H1 (cell line): ENCODE measurements at regions not wholly inside any gene's neighbourhood (a gene's known extent, or its start where the extent isn't known, plus 50 kb on each side); places are given as distances from the start of the nearest gene placed in this dataset.

ENCODE experiments used
- CTCF ChIA-PET: fragments of 300-600 bp; sonication (Branson Sonifier 250); formaldehyde crosslinking; loops from one replicate; lab custom pipeline; 2021; ENCODE audit not compliant: partially characterized antibody; lab: Charles Lee
- POLR2A ChIA-PET: fragments of 300-600 bp; sonication (Branson Sonifier 250); formaldehyde crosslinking; loops from one replicate; lab custom pipeline; 2021; ENCODE audit warnings: inconsistent platforms; ENCODE audit not compliant: partially characterized antibody; lab: Charles Lee
- DNase-seq, 2 experiments: peaks; one replicate each; pipeline versions ENCODE4 v3.0.0 to v3.0.0-alpha.2; 2010 to 2022; ENCODE audit warnings: low spot score in 2 of 2, low read depth in 1 of 2, mixed read lengths in 1 of 2
- FAIRE-seq: peaks from 2 replicates; lab custom pipeline; 2011; peaks lifted over from hg19 to GRCh38; lab: Jason Lieb, UNC
- H2AFZ ChIP-seq: 2 replicates; pipeline ENCODE4 v1.8.1; 2012; ENCODE audit warnings: low read length, inconsistent platforms
- H2AK5ac ChIP-seq: 2 replicates; pipeline ENCODE4 v1.6.1; 2013; ENCODE audit warnings: low read depth, low read length
- H2BK120ac ChIP-seq: replicated peaks from 2 replicates; pipeline ENCODE3; 2013; ENCODE audit warnings: low read depth, low read length, inconsistent platforms
- H2BK12ac ChIP-seq: 2 replicates; pipeline ENCODE4 v1.6.1; 2013; ENCODE audit warnings: low read depth, low read length
- H2BK15ac ChIP-seq: 2 replicates; pipeline ENCODE4 v1.6.1; 2013; ENCODE audit warnings: low read length
- H2BK20ac ChIP-seq: 2 replicates; pipeline ENCODE4 v1.6.1; 2013; ENCODE audit warnings: low read length
- H2BK5ac ChIP-seq: 2 replicates; pipeline ENCODE4 v1.6.1; 2013; ENCODE audit warnings: low read depth, low read length
- H3K14ac ChIP-seq: 2 replicates; pipeline ENCODE4 v1.6.1; 2013; ENCODE audit warnings: inconsistent platforms; ENCODE audit not compliant: insufficient read length
- H3K18ac ChIP-seq: 2 replicates; pipeline ENCODE4 v1.6.1; 2013; ENCODE audit warnings: low read length; ENCODE audit errors: extremely low read depth
- H3K23ac ChIP-seq: 2 replicates; pipeline ENCODE4 v1.6.1; 2013; ENCODE audit warnings: inconsistent platforms; ENCODE audit not compliant: insufficient read length
- H3K23me2 ChIP-seq: 2 replicates; pipeline ENCODE4 v1.6.1; 2013; ENCODE audit warnings: low read depth, low read length
- H3K27ac ChIP-seq: 2 replicates; pipeline ENCODE4 v1.6.1; 2011; ENCODE audit warnings: low read depth, low read length, inconsistent platforms
- H3K27me3 ChIP-seq, 4 experiments: replicated peaks in 1 of 4; 1 replicate in 1 of 4; 2 replicates in 3 of 4; pipeline versions ENCODE4 v1.6.1 to v1.8.1; 2011 to 2013; ENCODE audit warnings: low read length in 3 of 4, mild to moderate bottlenecking in 3 of 4, inconsistent platforms in 2 of 4, mixed read lengths in 2 of 4, moderate library complexity in 1 of 4; ENCODE audit not compliant: control insufficient read depth in 3 of 4, insufficient read depth in 3 of 4; ENCODE audit errors: extremely low read depth in 1 of 4
- H3K36me3 ChIP-seq, 4 experiments: 2 replicates each; pipeline versions ENCODE4 v1.6.1 to v1.8.1; 2011 to 2013; ENCODE audit warnings: mild to moderate bottlenecking in 4 of 4, low read length in 3 of 4, moderate library complexity in 2 of 4, control low read depth in 1 of 4, inconsistent platforms in 1 of 4; ENCODE audit not compliant: insufficient read depth in 4 of 4, control insufficient read depth in 2 of 4
- H3K4ac ChIP-seq: replicated peaks from 2 replicates; pipeline ENCODE3; 2013; ENCODE audit warnings: low read length, low read depth, mixed read lengths, inconsistent platforms; ENCODE audit not compliant: insufficient read length
- H3K4me1 ChIP-seq, 4 experiments: replicated peaks in 1 of 4; 1 replicate in 1 of 4; 2 replicates in 3 of 4; pipeline versions ENCODE4 v1.6.1 to v1.8.1; 2011 to 2013; ENCODE audit warnings: low read length in 3 of 4, inconsistent platforms in 2 of 4, mixed read lengths in 1 of 4; ENCODE audit not compliant: insufficient read depth in 4 of 4, control insufficient read depth in 3 of 4
- H3K4me2 ChIP-seq, 2 experiments: 2 replicates each; pipeline versions ENCODE4 v1.6.1 to v1.8.1; 2011 to 2013; ENCODE audit warnings: low read depth in 2 of 2, low read length in 2 of 2, control low read depth in 1 of 2, inconsistent platforms in 1 of 2, mild to moderate bottlenecking in 1 of 2; ENCODE audit not compliant: insufficient read depth in 1 of 2
- H3K4me3 ChIP-seq, 4 experiments: fragments of 200-600, 300-600 bp in 1 of 4; sonication (generic), shearing (Covaris generic), sonication (Bioruptor Twin) in 1 of 4; 2 replicates each; pipeline versions ENCODE4 v1.5.1 to v1.8.1; 2011 to 2016; ENCODE audit warnings: low read length in 4 of 4, low read depth in 3 of 4, control low read depth in 2 of 4, inconsistent platforms in 2 of 4, mild to moderate bottlenecking in 2 of 4, mixed read lengths in 1 of 4, moderate library complexity in 1 of 4; ENCODE audit not compliant: insufficient read depth in 2 of 4; ENCODE audit errors: extremely low read depth in 1 of 4
- H3K56ac ChIP-seq: replicated peaks from 2 replicates; pipeline ENCODE3; 2013; ENCODE audit warnings: low read depth, mild to moderate bottlenecking, mixed read lengths, low read length, inconsistent platforms; ENCODE audit not compliant: insufficient read length
- H3K79me1 ChIP-seq: 2 replicates; pipeline ENCODE4 v1.6.1; 2013; ENCODE audit warnings: low read depth, low read length, control low read depth
- H3K79me2 ChIP-seq, 2 experiments: 2 replicates each; pipeline versions ENCODE4 v1.6.1 to v1.8.1; 2012 to 2013; ENCODE audit warnings: low read length in 2 of 2, mild to moderate bottlenecking in 2 of 2, inconsistent platforms in 1 of 2; ENCODE audit not compliant: insufficient read depth in 2 of 2, control insufficient read depth in 1 of 2
- H3K9ac ChIP-seq, 4 experiments: replicated peaks in 1 of 4; 1 replicate in 1 of 4; 2 replicates in 3 of 4; pipeline versions ENCODE4 v1.6.1 to v1.8.1; 2011 to 2013; ENCODE audit warnings: low read depth in 3 of 4, low read length in 3 of 4, control low read depth in 2 of 4, mild to moderate bottlenecking in 2 of 4, moderate library complexity in 2 of 4, inconsistent platforms in 1 of 4; ENCODE audit errors: extremely low read depth in 1 of 4
- H3K9me3 ChIP-seq, 2 experiments: 2 replicates each; pipeline versions ENCODE4 v1.6.1 to v1.8.1; 2012 to 2013; ENCODE audit warnings: mild to moderate bottlenecking in 2 of 2, moderate library complexity in 2 of 2, control low read depth in 1 of 2, inconsistent platforms in 1 of 2, low read depth in 1 of 2, low read length in 1 of 2, mixed read lengths in 1 of 2; ENCODE audit not compliant: insufficient read depth in 2 of 2
- H4K20me1 ChIP-seq, 2 experiments: replicated peaks in 1 of 2; 2 replicates each; pipeline versions ENCODE3 to v1.8.1; 2011 to 2013; ENCODE audit warnings: inconsistent platforms in 2 of 2, low read length in 2 of 2, mild to moderate bottlenecking in 1 of 2; ENCODE audit not compliant: insufficient read depth in 2 of 2, control insufficient read depth in 1 of 2
- H4K5ac ChIP-seq: 2 replicates; pipeline ENCODE4 v1.6.1; 2013; ENCODE audit warnings: low read length, low read depth, mixed read lengths, inconsistent platforms; ENCODE audit not compliant: insufficient read length
- H4K8ac ChIP-seq: 2 replicates; pipeline ENCODE4 v1.8.0; 2013; ENCODE audit warnings: mild to moderate bottlenecking, moderate library complexity, low read length, inconsistent platforms; ENCODE audit not compliant: insufficient read depth; ENCODE audit errors: extremely low read depth
- H4K91ac ChIP-seq: replicated peaks from 2 replicates; pipeline ENCODE3; 2013; ENCODE audit warnings: low read length, mixed read lengths, inconsistent platforms; ENCODE audit not compliant: insufficient read length
- POLR2A ChIP-seq, 2 experiments: IDR thresholded peaks; 1 replicate in 1 of 2; 2 replicates in 1 of 2; pipeline ENCODE4 v1.6.1; 2011; ENCODE audit warnings: low read depth in 2 of 2, low read length in 2 of 2, mild to moderate bottlenecking in 2 of 2; ENCODE audit errors: control extremely low read depth in 1 of 2
- SIN3A ChIP-seq, 2 experiments: IDR thresholded peaks in 1 of 2; conservative IDR thresholded peaks in 1 of 2; 2 replicates each; pipeline ENCODE4 v1.6.1; 2011 to 2012; ENCODE audit warnings: low read length in 2 of 2, improper control_type of control experiment in 1 of 2, low read depth in 1 of 2, mild to moderate bottlenecking in 1 of 2
- SP1 ChIP-seq: IDR thresholded peaks from 2 replicates; pipeline ENCODE4 v1.6.1; 2011; ENCODE audit warnings: low read depth, low read length
- SUZ12 ChIP-seq: fragments of 200-600 bp; sonication (generic); IDR thresholded peaks from 2 replicates; pipeline ENCODE4 v1.6.1; 2012; ENCODE audit warnings: mild to moderate bottlenecking, inconsistent platforms, low read length, moderate library complexity, mixed read lengths
- ZNF274 ChIP-seq: IDR thresholded peaks from 2 replicates; pipeline ENCODE4 v1.7.0; 2012; ENCODE audit warnings: low read length, borderline replicate concordance; ENCODE audit errors: extremely low read depth

DNA sequence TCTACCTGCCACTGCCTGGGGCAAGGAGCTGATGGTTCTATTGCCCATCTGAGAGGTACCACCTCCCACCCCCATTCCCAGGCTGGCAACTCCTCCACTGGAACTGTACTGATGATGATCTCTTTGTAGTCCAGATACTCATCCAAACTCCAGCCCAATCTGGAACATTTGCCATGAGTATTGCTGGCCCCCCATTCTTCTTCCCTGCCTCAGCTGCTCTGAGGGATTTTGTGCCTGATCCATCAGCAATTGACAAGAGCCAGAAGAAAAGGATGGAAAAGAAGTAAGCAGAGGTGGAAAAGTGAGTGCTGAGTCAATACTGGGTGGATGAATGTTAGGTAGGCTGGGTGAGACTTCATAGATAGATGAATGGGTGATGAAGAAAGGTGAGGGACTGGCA lies 101.2 kb downstream of the NMUR2 start:
- no peak overlapping the region for H2BK5ac ChIP-seq
- no peaks in the 10 kb centered on the region for H3K23me2 ChIP-seq
- CTCF ChIA-PET, result interaction anchor here (0.7 to 1.3 kb wide), 3 partner anchors 12 to 201 kb away, joined by 3 read pairs; no protein-coding TSS in a partner anchor
- no peak overlapping the region for H2BK12ac ChIP-seq
- no peak overlapping the region for H3K56ac ChIP-seq
- H3K27me3 ChIP-seq, result no peaks in the 10 kb centered on the region
- no peaks in the 10 kb centered on the region for H3K4me1 ChIP-seq
- H4K5ac ChIP-seq, result no peak overlapping the region
- no peak overlapping the region for H2BK120ac ChIP-seq
- no peak overlapping the region for H3K4me3 ChIP-seq
- H3K4me2 ChIP-seq, result no peak overlapping the region
- no peaks in the 10 kb centered on the region for H3K9me3 ChIP-seq
- no peak overlapping the region for H3K14ac ChIP-seq
- DNase-seq (no peak), FAIRE-seq (no peak)
- H3K9ac ChIP-seq, result no peak overlapping the region
- H2AK5ac ChIP-seq, result no peak overlapping the region
- no peak overlapping the region for H4K91ac ChIP-seq
- H4K20me1 ChIP-seq, result no peaks in the 10 kb centered on the region
- no peaks in the 10 kb centered on the region for H3K79me2 ChIP-seq
- POLR2A ChIA-PET, result interaction anchor here (1.2 kb wide), 1 partner anchor 26 kb away, joined by 3 read pairs; no protein-coding TSS in a partner anchor
- H3K27ac ChIP-seq, result no peak overlapping the region
- H2AFZ ChIP-seq, result no peak overlapping the region
- H3K18ac ChIP-seq, result no peak overlapping the region
- H3K4ac ChIP-seq, result no peak overlapping the region
- no peak overlapping the region for H4K8ac ChIP-seq
- H3K23ac ChIP-seq, result no peak overlapping the region
- no peak overlapping the region for H2BK20ac ChIP-seq
- no peaks in the 10 kb centered on the region for H3K36me3 ChIP-seq
- no peak overlapping the region for H2BK15ac ChIP-seq
- H3K79me1 ChIP-seq, result no peaks in the 10 kb centered on the region
- TF ChIP-seq POLR2A (IDR thresholded peaks at IDR 0.05; ENCODE audit: control extremely low read depth in 1 of 2, low read depth in 2 of 2, low read length in 2 of 2) (no peak), SIN3A (conservative IDR thresholded peaks at IDR 0.05 in 1 of 2, IDR thresholded peaks at IDR 0.05 in 1 of 2; ENCODE audit: low read depth in 1 of 2, low read length in 2 of 2) (no peak), SP1 (no peak), SUZ12 (no peak), ZNF274 (no peak)
